ENCODE measurements at regions not wholly inside any gene's neighbourhood (a gene's known extent, or its start where the extent isn't known, plus 50 kb on each side); places are given as distances from the start of the nearest gene placed in this dataset.

DNA sequence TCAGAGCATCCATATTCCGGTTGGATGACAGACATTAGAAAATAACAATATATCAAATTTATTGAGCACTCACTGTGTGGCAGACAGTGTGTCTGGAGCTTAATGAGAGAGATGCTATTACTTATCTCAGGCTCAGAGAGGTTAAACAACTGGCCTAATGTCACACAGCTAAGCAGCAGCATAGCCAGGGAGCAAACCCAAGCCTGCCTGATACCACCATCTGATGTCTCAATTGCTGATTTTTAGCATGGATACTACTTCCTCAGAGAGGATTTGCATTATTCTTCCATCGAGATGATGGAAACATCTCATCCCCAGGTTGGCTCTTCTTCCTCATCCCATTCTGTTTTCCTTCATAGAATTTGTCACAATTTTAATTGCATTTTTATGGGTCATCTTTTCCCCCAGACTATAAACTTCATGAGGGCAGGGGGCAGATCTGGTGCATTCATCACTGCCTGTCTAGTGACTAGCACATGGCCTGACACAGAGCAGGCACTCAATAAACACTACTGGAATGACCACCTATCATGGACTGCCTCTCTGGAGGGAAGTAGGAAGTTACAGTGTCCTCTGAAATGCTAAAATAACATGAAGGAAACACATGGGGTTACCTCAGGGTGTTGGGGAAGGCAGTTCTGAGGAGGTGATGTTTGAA, 344.8 kb upstream of the CCL2 start:
- TF ChIP-seq ZFP3 (CRISPR knock-in tag; IDR thresholded peaks at IDR 0.05) = no peak
- TF ChIP-seq ZNF70 (CRISPR knock-in tag; IDR thresholded peaks at IDR 0.05) = no peak
- no peak for TF ChIP-seq ARNTL (CRISPR knock-in tag; IDR thresholded peaks at IDR 0.05; ENCODE audit: borderline replicate concordance, low read depth)
- no peak for TF ChIP-seq PPARA (CRISPR knock-in tag; IDR thresholded peaks at IDR 0.05; ENCODE audit: borderline replicate concordance)
- TF ChIP-seq BACH2 (CRISPR knock-in tag; IDR thresholded peaks at IDR 0.05; ENCODE audit: borderline replicate concordance) = no peak
- TF ChIP-seq OSR1 (CRISPR knock-in tag; IDR thresholded peaks at IDR 0.05) = no peak
- TF ChIP-seq, protein P1, sequence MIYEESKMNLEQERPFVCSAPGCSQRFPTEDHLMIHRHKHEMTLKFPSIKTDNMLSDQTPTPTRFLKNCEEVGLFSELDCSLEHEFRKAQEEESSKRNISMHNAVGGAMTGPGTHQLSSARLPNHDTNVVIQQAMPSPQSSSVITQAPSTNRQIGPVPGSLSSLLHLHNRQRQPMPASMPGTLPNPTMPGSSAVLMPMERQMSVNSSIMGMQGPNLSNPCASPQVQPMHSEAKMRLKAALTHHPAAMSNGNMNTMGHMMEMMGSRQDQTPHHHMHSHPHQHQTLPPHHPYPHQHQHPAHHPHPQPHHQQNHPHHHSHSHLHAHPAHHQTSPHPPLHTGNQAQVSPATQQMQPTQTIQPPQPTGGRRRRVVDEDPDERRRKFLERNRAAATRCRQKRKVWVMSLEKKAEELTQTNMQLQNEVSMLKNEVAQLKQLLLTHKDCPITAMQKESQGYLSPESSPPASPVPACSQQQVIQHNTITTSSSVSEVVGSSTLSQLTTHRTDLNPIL (CRISPR knock-in tag; IDR thresholded peaks at IDR 0.05; ENCODE audit: low read depth) = no peak
- TF ChIP-seq SNAI2 (CRISPR knock-in tag; IDR thresholded peaks at IDR 0.05) = no peak
- TF ChIP-seq, protein P2, sequence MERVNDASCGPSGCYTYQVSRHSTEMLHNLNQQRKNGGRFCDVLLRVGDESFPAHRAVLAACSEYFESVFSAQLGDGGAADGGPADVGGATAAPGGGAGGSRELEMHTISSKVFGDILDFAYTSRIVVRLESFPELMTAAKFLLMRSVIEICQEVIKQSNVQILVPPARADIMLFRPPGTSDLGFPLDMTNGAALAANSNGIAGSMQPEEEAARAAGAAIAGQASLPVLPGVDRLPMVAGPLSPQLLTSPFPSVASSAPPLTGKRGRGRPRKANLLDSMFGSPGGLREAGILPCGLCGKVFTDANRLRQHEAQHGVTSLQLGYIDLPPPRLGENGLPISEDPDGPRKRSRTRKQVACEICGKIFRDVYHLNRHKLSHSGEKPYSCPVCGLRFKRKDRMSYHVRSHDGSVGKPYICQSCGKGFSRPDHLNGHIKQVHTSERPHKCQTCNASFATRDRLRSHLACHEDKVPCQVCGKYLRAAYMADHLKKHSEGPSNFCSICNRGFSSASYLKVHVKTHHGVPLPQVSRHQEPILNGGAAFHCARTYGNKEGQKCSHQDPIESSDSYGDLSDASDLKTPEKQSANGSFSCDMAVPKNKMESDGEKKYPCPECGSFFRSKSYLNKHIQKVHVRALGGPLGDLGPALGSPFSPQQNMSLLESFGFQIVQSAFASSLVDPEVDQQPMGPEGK (CRISPR knock-in tag; IDR thresholded peaks at IDR 0.05; ENCODE audit: borderline replicate concordance) = no peak
- TF ChIP-seq RARB (CRISPR knock-in tag; IDR thresholded peaks at IDR 0.05) = no peak
- TF ChIP-seq TOX (CRISPR knock-in tag; IDR thresholded peaks at IDR 0.05; ENCODE audit: borderline replicate concordance) = no peak
